Right cardiac atrium (tissue), 5 donors: ENCODE measurements at regions not wholly inside any gene's neighbourhood (a gene's known extent, or its start where the extent isn't known, plus 50 kb on each side); places are given as distances from the start of the nearest gene placed in this dataset.
A peak's percentile ranks its signal among the peaks of the same experiment; 100 is the strongest.

ENCODE experiments used
- ATAC-seq, 2 donors: fragments of 200-7000 bp; cut with Tn5 transposase; one replicate each; pipeline versions ENCODE4 v1.8.0 to v1.9.1; 2020; ENCODE audit warnings: moderate library complexity in 2 of 2, mild to moderate bottlenecking in 1 of 2
- DNase-seq, 3 donors: peaks; one replicate each; pipeline ENCODE4 v3.0.0-alpha.2; 2020
- H3K27ac ChIP-seq: one replicate; pipeline ENCODE4 v1.5.1; 2013; ENCODE audit warnings: mild to moderate bottlenecking, low read length, control low read depth, moderate library complexity
- H3K27me3 ChIP-seq: one replicate; pipeline ENCODE4 v1.6.1; 2013; ENCODE audit not compliant: control insufficient read depth, insufficient read depth
- H3K4me1 ChIP-seq: one replicate; pipeline ENCODE4 v1.6.1; 2013; ENCODE audit warnings: low read length; ENCODE audit not compliant: control insufficient read depth, insufficient read depth
- H3K4me3 ChIP-seq: one replicate; pipeline ENCODE4 v1.5.1; 2013; ENCODE audit warnings: low read length, control low read depth
- H3K9me3 ChIP-seq: one replicate; pipeline ENCODE4 v1.6.1; 2013; ENCODE audit warnings: low read length; ENCODE audit not compliant: control insufficient read depth
- WGBS: extraction: QIAGEN DNeasy Blood & Tissue Kit; methylation state at CpG from one replicate; pipeline ENCODE4 v1.1.7; 2013; 5-methylcytosine and 5-hydroxymethylcytosine counted together
- intact Hi-C, 4 donors: fragments of 100-400 bp; cut with DNase I; formaldehyde crosslinking; loops; one replicate each; pipeline versions ENCODE4 v1.11.0 to v1.14.0; 2022 to 2023
- donor health status: healthy with polysubstance abuse.
- donor health status: DM: no; HTN: yes; CAD: no.
- donor health status: DM: no; HTN: no; CAD: no.
- donor health status: DM: no; HTN: yes; CAD: no; lungs with severe emphysema.
- donor health status: DM: yes; HTN: yes; CAD: no.

DNA sequence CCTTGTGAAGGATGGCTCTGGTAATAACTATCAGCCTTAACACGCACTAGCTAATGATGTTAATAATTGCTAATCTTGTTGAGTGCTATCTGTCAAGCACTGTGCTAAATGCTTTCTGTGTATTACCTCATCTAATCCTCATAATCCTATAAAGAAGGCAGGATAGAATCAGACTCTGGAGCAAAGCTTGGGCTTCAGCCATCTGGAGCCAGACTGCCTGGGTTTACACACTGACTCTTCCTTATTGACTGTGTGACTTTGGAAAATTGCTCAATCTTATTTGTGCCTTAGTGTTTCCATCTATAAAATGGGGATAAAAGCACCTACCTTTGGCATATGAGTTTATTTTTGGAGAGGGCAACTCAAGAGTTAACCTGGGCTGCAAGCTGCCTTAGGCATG, 216.1 kb downstream of the NUF2 start:
- intact Hi-C loops: loop anchor here in 2 of 4 donors (10.0 kb wide), 1 partner anchor 1537 kb away; no protein-coding TSS in a partner anchor
- H3K27ac ChIP-seq: no peak overlapping the region
- H3K9me3 ChIP-seq: no peaks in the 10 kb centered on the region
- no peaks in the 10 kb centered on the region for H3K27me3 ChIP-seq
- DNase-seq (no peak), ATAC-seq (no peak)
- no peak overlapping the region for H3K4me3 ChIP-seq
- H3K4me1 ChIP-seq: no peaks in the 10 kb centered on the region
- WGBS: 69% methylated on average over 1 of the region's 1 CpG

DNA sequence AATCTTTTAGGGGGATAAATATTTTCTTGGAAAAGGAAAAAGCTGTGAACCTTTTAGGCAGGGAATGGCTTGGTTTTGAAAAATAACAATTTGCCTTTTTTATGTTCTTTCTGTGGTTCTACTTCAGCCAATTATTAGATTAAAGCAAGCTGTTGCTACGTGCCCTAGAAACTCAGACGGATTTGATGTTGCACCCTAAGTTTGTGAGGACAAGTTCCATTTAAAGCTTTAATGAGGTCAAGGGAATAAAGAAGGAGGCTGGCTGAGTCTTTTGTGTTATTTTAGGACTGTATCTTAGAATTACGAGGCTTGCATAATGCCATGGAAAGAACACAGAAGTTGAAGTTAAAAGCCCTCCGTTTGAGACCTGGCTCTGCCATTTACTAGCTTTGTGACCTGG, 216.9 kb downstream of the NUF2 start:
- no peak for DNase-seq
- Histone ChIP-seq H3K9me3 (no peaks in the 10 kb centered on the region), H3K4me1 (no peaks in the 10 kb centered on the region), H3K27ac (no peak overlapping the region), H3K27me3 (no peaks in the 10 kb centered on the region), H3K4me3 (no peak overlapping the region)
- ATAC-seq: peak in 1 of 2 donors; percentile 41
- intact Hi-C loops: loop anchor here in 2 of 4 donors (10.0 kb wide), 1 partner anchor 1536 kb away; no protein-coding TSS in a partner anchor
- WGBS: 45% methylated on average over 4 of the region's 4 CpGs

GRCh38 chr1:163540727-163541126, 219.0 kb downstream of the NUF2 start:
- ATAC-seq (no peak), DNase-seq (no peak)
- Histone ChIP-seq H3K4me3 (no peak overlapping the region), H3K27ac (no peak overlapping the region), H3K27me3 (no peaks in the 10 kb centered on the region), H3K4me1 (no peaks in the 10 kb centered on the region), H3K9me3 (no peaks in the 10 kb centered on the region)
- WGBS: 67% methylated on average over 2 of the region's 2 CpGs
- intact Hi-C loops: no loop called here

GRCh38 chr1:163544441-163544840, 222.7 kb downstream of the NUF2 start:
- intact Hi-C loops: no loop called here
- H3K27me3 ChIP-seq: no peaks in the 10 kb centered on the region
- ATAC-seq: no peak
- H3K27ac ChIP-seq: no peak overlapping the region
- H3K4me3 ChIP-seq: no peak overlapping the region
- no peak for DNase-seq
- WGBS: 92% methylated on average over 3 of the region's 3 CpGs
- no peaks in the 10 kb centered on the region for H3K4me1 ChIP-seq
- no peaks in the 10 kb centered on the region for H3K9me3 ChIP-seq

- intact Hi-C loops: no loop called here
These were observed 236.4 kb downstream of the NUF2 start for GRCh38 chr1:163558162-163558561.

GRCh38 chr1:163561580-163562295, 240.0 kb downstream of the NUF2 start:
- WGBS: 41% methylated on average over 3 of the region's 3 CpGs
- Histone ChIP-seq H3K4me3 (no peak overlapping the region), H3K27me3 (no peaks in the 10 kb centered on the region), H3K27ac (no peak overlapping the region), H3K4me1 (no peaks in the 10 kb centered on the region), H3K9me3 (no peaks in the 10 kb centered on the region)
- DNase-seq (no peak), ATAC-seq (no peak)
- intact Hi-C loops: no loop called here

More at GRCh38 chr1:163558162-163558561, 236.4 kb downstream of the NUF2 start:
- Histone ChIP-seq H3K4me3 (no peak overlapping the region), H3K27ac (no peak overlapping the region), H3K27me3 (no peaks in the 10 kb centered on the region), H3K9me3 (no peaks in the 10 kb centered on the region), H3K4me1 (no peaks in the 10 kb centered on the region)
- ATAC-seq: no peak
- 83% methylated on average over 3 of the region's 3 CpGs for WGBS
- no peak for DNase-seq

DNA sequence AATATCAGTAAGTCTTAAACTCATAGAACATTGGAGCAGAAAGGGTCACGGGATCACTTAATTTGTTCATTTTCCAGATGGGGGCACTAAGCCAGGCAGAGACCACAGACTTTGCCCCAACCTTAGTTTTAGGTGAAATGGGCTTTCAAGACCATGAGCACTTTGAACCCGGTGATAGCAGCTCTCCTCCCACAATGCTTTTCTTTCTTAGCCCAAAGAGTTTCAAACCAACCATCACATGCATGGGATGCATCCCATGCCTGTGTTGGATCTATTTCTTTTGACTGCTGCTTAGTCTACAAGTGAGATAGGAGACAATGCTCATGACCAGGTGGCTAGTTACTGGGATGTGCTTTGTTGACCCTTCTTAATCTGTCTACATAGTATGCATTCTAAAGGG, 240.6 kb downstream of the NUF2 start:
- Histone ChIP-seq H3K27me3 (no peaks in the 10 kb centered on the region), H3K9me3 (no peaks in the 10 kb centered on the region), H3K4me3 (no peak overlapping the region), H3K27ac (no peak overlapping the region), H3K4me1 (no peaks in the 10 kb centered on the region)
- WGBS: 82% methylated on average over 2 of the region's 2 CpGs
- no peak for DNase-seq
- ATAC-seq: no peak
- intact Hi-C loops: no loop called here

- no peaks in the 10 kb centered on the region for H3K4me1 ChIP-seq
- intact Hi-C loops: no loop called here
- H3K9me3 ChIP-seq: no peaks in the 10 kb centered on the region
- ATAC-seq (no peak), DNase-seq (no peak)
- no peak overlapping the region for H3K4me3 ChIP-seq
- H3K27me3 ChIP-seq: no peaks in the 10 kb centered on the region
- H3K27ac ChIP-seq: no peak overlapping the region
- WGBS: 75% methylated on average over 3 of the region's 3 CpGs
These were observed 243.4 kb downstream of the NUF2 start for GRCh38 chr1:163565166-163565565.

DNA sequence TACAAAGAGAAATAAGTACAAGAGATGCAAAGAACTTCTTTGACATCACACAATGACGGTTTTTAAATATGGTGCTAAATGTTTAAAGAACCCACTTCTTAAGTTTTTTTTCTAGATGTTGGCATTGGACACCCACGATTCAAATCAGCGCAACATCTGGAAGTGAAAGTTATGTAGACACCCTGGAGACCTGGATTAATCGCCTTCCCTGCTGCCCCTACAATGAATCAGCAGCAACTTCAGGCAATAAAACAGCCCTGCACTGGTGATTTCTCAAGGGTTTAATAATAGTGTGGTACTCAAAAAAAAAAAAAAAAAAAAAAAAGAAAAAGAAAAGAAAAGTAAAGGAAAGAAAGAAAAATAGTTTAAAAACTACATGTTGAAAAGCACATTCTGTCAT, 248.3 kb downstream of the NUF2 start:
- ATAC-seq: no peak
- no peak for DNase-seq
- Histone ChIP-seq H3K4me3 (no peak overlapping the region), H3K4me1 (no peaks in the 10 kb centered on the region), H3K9me3 (no peaks in the 10 kb centered on the region), H3K27me3 (no peaks in the 10 kb centered on the region), H3K27ac (no peak overlapping the region)
- intact Hi-C loops: no loop called here
- 63% methylated on average over 4 of the region's 4 CpGs for WGBS

GRCh38 chr1:163571950-163572349, 250.2 kb downstream of the NUF2 start:
- no peaks in the 10 kb centered on the region for H3K27me3 ChIP-seq
- H3K27ac ChIP-seq: no peak overlapping the region
- no peak overlapping the region for H3K4me3 ChIP-seq
- no peaks in the 10 kb centered on the region for H3K4me1 ChIP-seq
- intact Hi-C loops: no loop called here
- no peak for DNase-seq
- WGBS: 87% methylated on average over 4 of the region's 4 CpGs
- H3K9me3 ChIP-seq: no peaks in the 10 kb centered on the region
- no peak for ATAC-seq

GRCh38 chr1:163574119-163574518, 252.4 kb downstream of the NUF2 start:
- Histone ChIP-seq H3K4me3 (no peak overlapping the region), H3K27ac (no peak overlapping the region), H3K9me3 (no peaks in the 10 kb centered on the region), H3K27me3 (no peaks in the 10 kb centered on the region), H3K4me1 (no peaks in the 10 kb centered on the region)
- DNase-seq (no peak), ATAC-seq (no peak)
- intact Hi-C loops: no loop called here
- WGBS: 91% methylated on average over 6 of the region's 6 CpGs

DNA sequence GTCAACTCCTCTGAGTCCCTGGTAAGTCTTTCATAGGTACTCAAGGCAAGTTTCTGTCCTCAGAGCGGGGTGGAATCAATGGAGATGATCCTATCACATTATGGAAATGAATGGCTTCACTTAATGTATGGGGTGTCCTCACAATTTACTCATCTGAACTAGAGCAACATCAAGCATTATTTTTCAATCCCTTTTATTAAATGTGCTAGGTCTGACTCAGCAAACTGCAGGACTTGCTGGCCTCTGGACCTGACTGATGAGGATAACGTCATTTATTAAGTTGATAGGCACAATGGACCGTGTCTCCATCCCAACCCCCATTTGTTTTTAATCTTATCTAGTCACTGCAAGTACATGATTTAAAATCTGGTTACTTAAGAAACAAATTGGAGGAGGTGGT, 259.2 kb downstream of the NUF2 start:
- intact Hi-C loops: no loop called here
- DNase-seq: no peak
- no peaks in the 10 kb centered on the region for H3K27me3 ChIP-seq
- H3K4me1 ChIP-seq: no peaks in the 10 kb centered on the region
- H3K4me3 ChIP-seq: no peak overlapping the region
- no peak overlapping the region for H3K27ac ChIP-seq
- ATAC-seq: no peak
- 50% methylated on average over 3 of the region's 3 CpGs for WGBS
- H3K9me3 ChIP-seq: no peaks in the 10 kb centered on the region
